Activated T-cell treated with anti-CD3 and anti-CD28 coated beads, Interleukin-2, amount 50 U/mL, for 72 hours (primary cell): ENCODE measurements at regions not wholly inside any gene's neighbourhood (a gene's known extent, or its start where the extent isn't known, plus 50 kb on each side); places are given as distances from the start of the nearest gene placed in this dataset.

ENCODE experiments used
- ATAC-seq, 2 donors: fragments of 150-1000 bp; cut with Tn5 transposase; replicated peaks in 1 of 2; 2 replicates each; pipeline ENCODE4 v1.10.0; 2021; ENCODE audit warnings: moderate library complexity in 2 of 2, mild to moderate bottlenecking in 1 of 2
- DNase-seq, 2 donors: peaks; one replicate each; pipeline ENCODE4 v3.0.0; 2021 to 2022; ENCODE audit warnings: mixed read lengths in 1 of 2
- H3K27ac Mint-ChIP-seq: one replicate; pipeline ENCODE4 v1.8.0; 2022; ENCODE audit warnings: mild to moderate bottlenecking, moderate library complexity, mixed read lengths
- H3K27me3 Mint-ChIP-seq: one replicate; pipeline ENCODE4 v1.8.0; 2022; ENCODE audit warnings: low read depth, mixed read lengths
- H3K36me3 Mint-ChIP-seq, 2 donors: one replicate each; pipeline ENCODE4 v1.8.0; 2022; ENCODE audit warnings: mixed read lengths in 2 of 2, mild to moderate bottlenecking in 1 of 2; ENCODE audit not compliant: insufficient read depth in 2 of 2
- H3K4me1 Mint-ChIP-seq: one replicate; pipeline ENCODE4 v1.8.0; 2022; ENCODE audit warnings: low read depth, mixed read lengths
- H3K4me3 Mint-ChIP-seq, 2 donors: one replicate each; pipeline ENCODE4 v1.8.0; 2022; ENCODE audit warnings: mild to moderate bottlenecking in 2 of 2, mixed read lengths in 2 of 2, moderate library complexity in 2 of 2
- H3K9me3 Mint-ChIP-seq, 2 donors: one replicate each; pipeline ENCODE4 v1.8.0; 2022; ENCODE audit warnings: mixed read lengths in 2 of 2

GRCh38 chr2:240203788-240204270 is 63.4 kb upstream of the OTOS start:
- Mint-ChIP-seq H3K27ac (no peak overlapping the region), H3K27me3 (peaks cover 48% of the 10 kb centered on the region), H3K9me3 (no peaks in the 10 kb centered on the region), H3K4me3 (no peak overlapping the region), H3K36me3 (peaks cover 0 to 7% of the 10 kb centered on the region in 2 donors), H3K4me1 (peaks cover 16% of the 10 kb centered on the region)
- no peak for DNase-seq
- ATAC-seq = no peak

DNA sequence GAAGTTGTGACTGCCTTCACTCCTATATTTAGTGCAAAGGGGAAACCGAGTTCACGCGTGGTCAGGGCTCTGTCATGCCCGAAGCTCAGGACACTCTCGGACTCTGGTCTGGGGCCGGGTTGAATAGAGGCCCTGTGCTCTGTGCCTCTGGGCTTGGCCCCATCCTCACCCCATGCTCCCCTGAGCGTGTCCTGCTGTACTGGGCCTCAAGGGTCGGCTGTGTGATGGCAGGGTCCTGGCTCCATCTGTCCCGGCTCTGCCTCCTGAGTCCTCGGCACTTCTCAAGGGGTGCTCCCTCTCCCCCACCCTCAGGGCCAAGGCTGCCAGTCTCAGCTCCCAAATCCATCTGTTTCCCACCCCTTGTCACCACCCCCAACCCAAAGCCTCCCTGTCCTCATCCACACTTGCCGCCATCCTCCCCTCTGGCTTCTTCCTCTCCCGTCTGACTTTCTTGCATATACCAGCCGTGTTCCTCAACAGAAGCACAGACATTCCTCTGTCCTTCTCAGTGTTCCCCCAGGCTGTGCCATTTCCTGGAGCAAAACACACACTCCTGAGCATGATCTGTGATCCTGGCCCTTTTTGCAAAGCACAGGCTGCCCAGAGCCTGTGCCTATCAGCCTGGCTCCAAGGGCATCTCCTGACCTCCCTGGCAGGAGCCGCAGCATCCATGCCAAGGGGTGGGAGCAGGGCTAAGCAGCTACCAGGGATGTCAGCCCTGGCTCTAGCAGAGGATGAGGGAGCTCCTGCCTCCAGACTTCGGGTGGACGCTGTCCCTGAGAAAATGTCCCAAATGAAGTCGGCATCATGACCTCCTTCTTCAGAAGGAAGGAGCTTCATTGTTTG is 64.2 kb upstream of the OTOS start:
- no peak overlapping the region for H3K4me3 Mint-ChIP-seq
- ATAC-seq = peak in 1 of 2 donors; percentile 12

GRCh38 chr2:240205348-240205747 is 64.9 kb upstream of the OTOS start:
- ATAC-seq (peak; percentile 99 to 100), DNase-seq (peak; percentile 81 to 87)
- Mint-ChIP-seq H3K9me3 (no peaks in the 10 kb centered on the region), H3K36me3 (peaks cover 0 to 7% of the 10 kb centered on the region in 2 donors), H3K27ac (no peak overlapping the region), H3K4me1 (peaks cover 16% of the 10 kb centered on the region), H3K4me3 (no peak overlapping the region), H3K27me3 (peaks cover 48% of the 10 kb centered on the region)

More for the DNA sequence above, 64.2 kb upstream of the OTOS start:
- H3K36me3 Mint-ChIP-seq = peaks cover 0 to 7% of the 10 kb centered on the region in 2 donors
- H3K9me3 Mint-ChIP-seq = no peaks in the 10 kb centered on the region
- H3K27ac Mint-ChIP-seq = no peak overlapping the region
- DNase-seq = no peak
- H3K4me1 Mint-ChIP-seq = peaks cover 16% of the 10 kb centered on the region
- H3K27me3 Mint-ChIP-seq = peaks cover 48% of the 10 kb centered on the region

DNA sequence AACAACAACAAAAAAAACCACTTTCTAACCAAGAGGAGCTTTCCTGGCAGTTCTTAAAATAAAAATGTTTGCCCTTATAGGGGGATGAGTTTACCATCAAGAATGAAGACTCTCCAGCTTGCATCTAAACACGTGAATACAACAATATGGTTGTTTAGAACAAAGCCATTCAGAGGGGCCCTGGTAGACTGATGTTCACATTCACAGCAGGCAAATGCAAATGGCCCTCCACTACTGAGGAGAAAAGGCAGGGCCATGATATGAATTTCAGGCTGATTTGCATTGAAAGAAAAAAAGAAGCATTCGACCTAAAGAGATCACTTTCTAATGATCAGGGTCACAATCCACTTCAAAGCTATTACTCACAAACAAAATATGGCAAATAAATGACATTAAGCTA is 65.3 kb upstream of the OTOS start:
- H3K27me3 Mint-ChIP-seq = peaks cover 46% of the 10 kb centered on the region
- no peak for ATAC-seq
- H3K27ac Mint-ChIP-seq = no peak overlapping the region

GRCh38 chr2:240206630-240207029 is 66.2 kb upstream of the OTOS start:
- DNase-seq (no peak), ATAC-seq (no peak)
- Mint-ChIP-seq H3K36me3 (peaks cover 0 to 7% of the 10 kb centered on the region in 2 donors), H3K4me1 (peaks cover 16% of the 10 kb centered on the region), H3K9me3 (no peaks in the 10 kb centered on the region), H3K27ac (no peak overlapping the region), H3K27me3 (peaks cover 37% of the 10 kb centered on the region), H3K4me3 (no peak overlapping the region)

More for the DNA sequence above, 65.3 kb upstream of the OTOS start:
- no peak for DNase-seq
- no peak overlapping the region for H3K4me3 Mint-ChIP-seq
- no peaks in the 10 kb centered on the region for H3K9me3 Mint-ChIP-seq
- H3K36me3 Mint-ChIP-seq = peaks cover 0 to 7% of the 10 kb centered on the region in 2 donors
- H3K4me1 Mint-ChIP-seq = peaks cover 16% of the 10 kb centered on the region

GRCh38 chr2:240207661-240208060 is 67.2 kb upstream of the OTOS start:
- no peaks in the 10 kb centered on the region for H3K9me3 Mint-ChIP-seq
- ATAC-seq (no peak), DNase-seq (no peak)
- peaks cover 16% of the 10 kb centered on the region for H3K4me1 Mint-ChIP-seq
- H3K27me3 Mint-ChIP-seq = peaks cover 27% of the 10 kb centered on the region
- no peak overlapping the region for H3K27ac Mint-ChIP-seq
- H3K4me3 Mint-ChIP-seq = no peak overlapping the region
- peaks cover 0 to 7% of the 10 kb centered on the region in 2 donors for H3K36me3 Mint-ChIP-seq

DNA sequence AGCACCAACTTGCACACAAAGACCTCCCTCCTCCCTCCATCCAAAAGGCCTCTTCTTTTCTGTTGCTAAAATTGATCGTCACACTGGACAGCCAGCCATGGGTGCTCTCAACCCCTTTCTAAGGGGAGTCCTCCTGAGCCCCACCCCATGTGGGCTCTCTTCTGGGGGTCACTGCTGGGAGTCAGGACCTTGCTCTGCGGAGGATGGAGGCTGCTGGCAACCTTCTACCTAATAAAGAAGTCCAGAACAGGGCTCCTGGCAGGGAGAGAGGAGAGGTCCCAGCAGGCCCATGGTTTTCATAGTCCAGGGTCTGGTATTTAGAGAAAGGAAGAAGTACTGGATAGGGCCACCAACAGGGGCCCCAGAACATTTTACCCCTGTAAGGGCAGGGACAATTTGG is 67.6 kb upstream of the OTOS start:
- no peak overlapping the region for H3K27ac Mint-ChIP-seq
- H3K36me3 Mint-ChIP-seq = peaks cover 0 to 7% of the 10 kb centered on the region in 2 donors
- DNase-seq (no peak), ATAC-seq (no peak)
- H3K4me3 Mint-ChIP-seq = no peak overlapping the region
- no peaks in the 10 kb centered on the region for H3K9me3 Mint-ChIP-seq
- H3K27me3 Mint-ChIP-seq = peaks cover 22% of the 10 kb centered on the region
- peaks cover 16% of the 10 kb centered on the region for H3K4me1 Mint-ChIP-seq

- Mint-ChIP-seq H3K9me3 (no peaks in the 10 kb centered on the region), H3K36me3 (peaks cover 0 to 7% of the 10 kb centered on the region in 2 donors), H3K4me1 (peaks cover 16% of the 10 kb centered on the region), H3K4me3 (no peak overlapping the region), H3K27ac (no peak overlapping the region), H3K27me3 (peaks cover 17% of the 10 kb centered on the region)
- no peak for ATAC-seq
- DNase-seq = no peak
Measured at GRCh38 chr2:240208631-240209211, 68.3 kb upstream of the OTOS start.

- Mint-ChIP-seq H3K9me3 (no peaks in the 10 kb centered on the region), H3K4me1 (peaks cover 15% of the 10 kb centered on the region), H3K36me3 (peaks cover 0 to 7% of the 10 kb centered on the region in 2 donors), H3K27me3 (peaks cover 16% of the 10 kb centered on the region), H3K4me3 (no peak overlapping the region), H3K27ac (no peak overlapping the region)
- DNase-seq (no peak), ATAC-seq (no peak)
Measured at GRCh38 chr2:240209493-240209892, 69.0 kb upstream of the OTOS start.

- Mint-ChIP-seq H3K4me3 (no peak overlapping the region), H3K4me1 (peaks cover 6% of the 10 kb centered on the region), H3K27me3 (peaks cover 8% of the 10 kb centered on the region), H3K27ac (no peak overlapping the region), H3K9me3 (no peaks in the 10 kb centered on the region), H3K36me3 (peaks cover 0 to 6% of the 10 kb centered on the region in 2 donors)
- DNase-seq = no peak
- no peak for ATAC-seq
Measured at GRCh38 chr2:240210198-240210965, 69.9 kb upstream of the OTOS start.

- H3K9me3 Mint-ChIP-seq = no peaks in the 10 kb centered on the region
- H3K27me3 Mint-ChIP-seq = peaks cover under 1% of the 10 kb centered on the region
- no peak overlapping the region for H3K4me3 Mint-ChIP-seq
- ATAC-seq (no peak), DNase-seq (no peak)
- H3K36me3 Mint-ChIP-seq = no peaks in the 10 kb centered on the region
- H3K27ac Mint-ChIP-seq = no peak overlapping the region
- no peaks in the 10 kb centered on the region for H3K4me1 Mint-ChIP-seq
Measured at GRCh38 chr2:240211096-240211495, 70.6 kb upstream of the OTOS start.

GRCh38 chr2:240211598-240212424 is 71.4 kb upstream of the OTOS start:
- H3K27ac Mint-ChIP-seq = no peak overlapping the region
- DNase-seq (no peak), ATAC-seq (no peak)
- no peaks in the 10 kb centered on the region for H3K4me1 Mint-ChIP-seq
- no peaks in the 10 kb centered on the region for H3K36me3 Mint-ChIP-seq
- no peak overlapping the region for H3K4me3 Mint-ChIP-seq
- H3K27me3 Mint-ChIP-seq = no peaks in the 10 kb centered on the region
- H3K9me3 Mint-ChIP-seq = no peaks in the 10 kb centered on the region
